Neural progenitor cell (in vitro differentiated cells): ENCODE measurements at regions not wholly inside any gene's neighbourhood (a gene's known extent, or its start where the extent isn't known, plus 50 kb on each side); places are given as distances from the start of the nearest gene placed in this dataset.

Experiments
- CTCF ChIP-seq: fragments of 200-600 bp; sonication (generic); IDR thresholded peaks from 2 replicates; pipeline ENCODE4 v1.5.1; 2017; ENCODE audit warnings: antibody characterized with exemption, mild to moderate bottlenecking
- EZH2phosphoT487 ChIP-seq: fragments of 200-600 bp; sonication (generic); IDR thresholded peaks from 2 replicates; pipeline ENCODE4 v1.6.1; 2017; ENCODE audit warnings: antibody characterized with exemption

- TF ChIP-seq CTCF (no peak), EZH2phosphoT487 (no peak)
Measured at GRCh38 chr4:177079327-177079726, 230.3 kb upstream of the NEIL3 start.
